ENCODE measurements at regions not wholly inside any gene's neighbourhood (a gene's known extent, or its start where the extent isn't known, plus 50 kb on each side); places are given as distances from the start of the nearest gene placed in this dataset.
"Not testable (repeated sequence)": the region's sequence is repeated elsewhere in the genome, so short reads cannot be mapped to it uniquely, and the experiment has no call there.

- no peak for DNase-seq (ENCODE audit: extremely low read depth, low read depth, low spot score)
These were observed 362.2 kb upstream of the SNX7 start for GRCh38 chr1:98299313-98299712.

DNA sequence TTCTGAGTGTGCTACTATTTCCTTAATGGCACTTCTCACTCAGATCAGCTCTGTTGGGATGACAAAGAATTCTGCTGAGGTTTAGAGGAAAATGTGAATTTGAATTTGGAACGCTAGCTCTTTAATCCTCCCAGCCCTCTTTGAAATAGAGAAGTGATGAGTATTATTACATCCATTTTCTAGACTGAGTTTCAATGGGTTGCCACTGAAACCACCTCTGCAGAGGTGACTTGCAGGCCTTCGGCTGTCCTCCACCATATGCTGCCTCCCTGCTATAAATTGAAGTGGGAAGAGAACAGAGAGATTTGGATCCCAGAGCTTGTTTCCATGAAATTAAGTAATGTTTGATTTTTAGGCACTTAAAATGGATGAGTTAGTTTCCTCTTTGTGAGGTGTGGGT lies 363.2 kb upstream of the SNX7 start:
- no peak for DNase-seq (ENCODE audit: extremely low read depth, low read depth, low spot score)

DNA sequence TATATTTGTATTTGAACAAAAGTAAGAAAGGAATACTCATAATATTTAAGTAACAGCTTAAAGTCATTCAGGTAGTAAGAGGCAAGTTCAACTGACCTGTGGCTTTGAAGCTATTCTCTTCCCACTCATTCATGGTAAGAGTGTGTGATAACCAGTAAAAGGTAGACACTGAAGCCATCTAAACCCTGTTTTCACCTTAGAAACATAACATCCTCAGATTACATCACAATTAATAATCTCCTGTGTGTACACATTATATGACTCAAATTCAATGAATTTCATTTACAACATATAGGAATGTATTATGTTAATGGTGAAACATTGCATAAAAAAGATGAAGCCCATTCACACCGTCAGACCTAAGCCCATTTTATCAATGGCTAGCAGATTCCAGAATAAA lies 364.8 kb upstream of the SNX7 start:
- DNase-seq (ENCODE audit: extremely low read depth, low read depth, low spot score): no peak

- DNase-seq (ENCODE audit: extremely low read depth, low read depth, low spot score): no peak
These were observed 367.4 kb upstream of the SNX7 start for GRCh38 chr1:98294127-98294526.

DNA sequence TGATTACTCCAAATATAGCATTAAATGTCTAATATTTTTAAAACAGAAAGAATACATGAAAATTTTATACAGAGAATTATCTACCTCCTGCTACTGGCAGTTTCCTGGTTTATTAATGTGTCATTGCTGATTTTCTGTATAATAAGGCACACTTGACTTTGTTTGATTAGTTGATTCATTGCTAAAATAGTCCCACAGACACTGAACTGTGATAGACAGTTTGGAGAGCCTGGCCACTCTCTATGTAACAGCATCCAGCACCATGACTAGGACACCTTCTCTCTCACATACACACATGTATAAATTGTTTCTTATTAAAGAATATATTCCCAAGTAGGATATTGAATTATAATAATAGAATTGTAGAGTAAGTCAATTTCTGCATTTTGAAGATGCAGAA lies 368.5 kb upstream of the SNX7 start:
- DNase-seq (ENCODE audit: extremely low read depth, low read depth, low spot score): no peak

- DNase-seq (ENCODE audit: extremely low read depth, low read depth, low spot score): no peak
These were observed 368.5 kb upstream of the DPYD start for GRCh38 chr1:98289311-98289710.

- no peak for DNase-seq (ENCODE audit: extremely low read depth, low read depth, low spot score)
These were observed 367.7 kb upstream of the DPYD start for GRCh38 chr1:98288494-98288893.

DNA sequence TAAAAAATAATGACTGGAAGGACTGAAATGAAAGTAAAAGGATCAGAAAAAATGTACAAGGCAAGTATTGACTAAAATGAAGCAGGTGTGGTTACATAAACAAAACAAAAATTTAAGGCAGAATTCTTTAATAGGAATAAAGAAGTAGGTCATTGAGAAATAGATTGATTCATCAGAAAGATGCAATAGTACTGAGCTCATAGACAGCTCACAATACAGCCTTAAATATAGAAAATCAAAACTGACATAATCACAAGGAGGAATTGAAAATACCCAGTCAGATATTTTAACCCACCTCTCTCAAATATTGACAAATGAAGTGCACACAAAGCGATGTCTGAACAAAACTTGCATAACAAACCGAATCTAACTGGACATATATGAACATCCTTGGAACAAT lies 366.8 kb upstream of the DPYD start:
- no peak for DNase-seq (ENCODE audit: extremely low read depth, low read depth, low spot score)

GRCh38 chr1:98286656-98287055 lies 365.8 kb upstream of the DPYD start:
- no peak for DNase-seq (ENCODE audit: extremely low read depth, low read depth, low spot score)

- not testable (repeated sequence) for DNase-seq (ENCODE audit: extremely low read depth, low read depth, low spot score)
These were observed 364.5 kb upstream of the DPYD start for GRCh38 chr1:98285286-98285685.

- DNase-seq (ENCODE audit: extremely low read depth, low read depth, low spot score): no peak
These were observed 359.2 kb upstream of the DPYD start for GRCh38 chr1:98280049-98280448.

- no peak for DNase-seq (ENCODE audit: extremely low read depth, low read depth, low spot score)
These were observed 357.2 kb upstream of the DPYD start for GRCh38 chr1:98278055-98278454.

GRCh38 chr1:98277118-98277517 lies 356.3 kb upstream of the DPYD start:
- DNase-seq (ENCODE audit: extremely low read depth, low read depth, low spot score): no peak

GRCh38 chr1:98276514-98276913 lies 355.7 kb upstream of the DPYD start:
- no peak for DNase-seq (ENCODE audit: extremely low read depth, low read depth, low spot score)

DNA sequence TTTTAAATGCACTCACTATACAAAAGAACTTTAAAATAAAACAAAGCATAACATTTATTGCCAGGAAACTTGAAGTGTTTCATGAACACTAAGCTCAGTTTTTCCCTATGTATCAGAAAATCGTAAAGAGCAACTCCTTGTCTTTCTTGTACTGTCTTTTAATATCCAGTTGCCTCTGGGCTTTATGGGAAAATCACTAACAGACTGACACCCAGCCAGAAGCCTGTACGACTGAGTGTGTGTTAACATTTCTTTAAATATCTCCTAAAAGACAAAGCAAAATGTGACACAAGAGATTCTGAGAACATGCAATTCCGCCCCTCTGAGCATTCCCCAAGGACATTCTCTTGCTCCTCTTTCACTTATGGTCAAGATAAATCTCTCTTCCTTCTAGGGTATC lies 347.5 kb upstream of the DPYD start:
- no peak for DNase-seq (ENCODE audit: extremely low read depth, low read depth, low spot score)

- no peak for DNase-seq (ENCODE audit: extremely low read depth, low read depth, low spot score)
These were observed 346.6 kb upstream of the DPYD start for GRCh38 chr1:98267423-98267822.

- DNase-seq (ENCODE audit: extremely low read depth, low read depth, low spot score): no peak
These were observed 343.9 kb upstream of the DPYD start for GRCh38 chr1:98264727-98265126.

DNA sequence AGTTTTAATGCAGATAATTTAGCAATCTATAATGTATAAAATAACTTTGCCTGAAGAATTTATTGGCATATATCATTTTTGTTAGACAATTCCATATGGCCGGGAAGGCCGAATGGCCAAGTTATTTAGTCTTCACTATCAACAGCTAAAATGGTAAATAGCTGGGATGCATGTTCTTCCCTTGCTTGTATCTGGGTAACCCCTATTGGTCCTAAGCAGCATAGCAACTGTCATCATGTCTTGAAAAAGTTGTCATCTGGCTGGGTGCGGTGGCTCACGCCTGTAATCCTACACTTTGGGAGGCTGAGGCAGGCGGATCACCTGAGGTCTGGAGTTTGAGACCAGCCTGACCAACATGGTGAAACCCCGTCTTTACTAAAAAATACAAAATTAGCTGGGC lies 340.0 kb upstream of the DPYD start:
- DNase-seq (ENCODE audit: extremely low read depth, low read depth, low spot score): no peak

- DNase-seq (ENCODE audit: extremely low read depth, low read depth, low spot score): no peak
These were observed 339.6 kb upstream of the DPYD start for GRCh38 chr1:98260412-98260811.

DNA sequence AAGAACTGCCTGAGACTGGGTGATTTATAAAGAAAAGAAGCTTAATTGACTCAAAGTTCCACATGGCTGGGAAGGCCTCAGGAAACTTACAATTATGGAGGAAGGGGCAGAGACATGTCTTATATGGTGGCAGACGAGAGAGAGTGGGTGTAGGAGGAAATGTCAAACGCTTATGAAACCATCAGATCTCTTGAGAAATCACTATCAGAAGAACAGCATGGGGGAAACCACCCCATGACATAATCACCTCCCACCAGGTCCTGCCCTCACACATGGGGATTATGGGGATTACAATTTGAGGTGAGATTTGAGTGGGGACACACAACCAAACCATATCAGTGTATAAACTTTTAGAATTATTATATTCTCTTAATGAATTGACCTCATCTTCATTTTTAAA lies 335.9 kb upstream of the DPYD start:
- no peak for DNase-seq (ENCODE audit: extremely low read depth, low read depth, low spot score)

GRCh38 chr1:98253145-98253544 lies 332.3 kb upstream of the DPYD start:
- no peak for DNase-seq (ENCODE audit: extremely low read depth, low read depth, low spot score)

DNA sequence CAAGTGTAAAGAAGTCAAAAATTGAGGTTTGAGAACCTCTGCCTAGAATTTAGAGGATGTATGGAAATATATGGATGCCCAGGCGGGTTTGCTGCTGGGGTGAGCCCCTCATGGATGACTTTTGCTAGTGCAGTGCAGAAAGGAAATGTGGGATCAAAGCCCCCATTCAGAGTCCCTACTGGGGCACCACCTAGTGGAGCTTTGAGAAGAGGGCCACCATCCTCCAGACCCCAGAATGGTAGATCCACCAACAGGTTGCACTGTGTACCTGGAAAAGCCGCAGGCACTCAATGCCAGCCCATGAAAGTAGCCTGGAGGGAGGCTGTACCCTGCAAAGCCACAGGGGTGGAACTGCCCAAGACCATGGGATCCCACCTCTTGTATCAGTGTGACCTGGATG lies 330.7 kb upstream of the DPYD start:
- no peak for DNase-seq (ENCODE audit: extremely low read depth, low read depth, low spot score)

GRCh38 chr1:98232678-98233077 lies 311.8 kb upstream of the DPYD start:
- no peak for DNase-seq (ENCODE audit: extremely low read depth, low read depth, low spot score)

DNA sequence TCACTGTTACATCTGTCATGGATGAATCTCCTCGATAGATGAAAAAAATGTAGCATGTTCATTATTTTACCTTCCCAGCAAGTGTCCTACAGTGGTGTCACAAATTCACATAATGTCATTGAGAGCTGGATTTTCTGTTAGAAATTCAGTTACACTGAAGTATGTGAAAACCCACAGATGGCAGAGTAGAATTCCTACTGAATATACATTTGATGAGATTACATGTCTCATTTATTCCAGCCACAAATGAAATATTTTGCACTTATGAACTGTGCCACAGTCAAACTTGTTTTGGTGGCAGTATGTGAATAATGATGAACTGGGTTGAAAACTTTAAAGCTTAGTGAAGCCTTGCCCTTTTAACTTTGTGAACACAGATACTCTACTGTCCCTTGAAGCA lies 301.9 kb upstream of the DPYD start:
- DNase-seq (ENCODE audit: extremely low read depth, low read depth, low spot score): no peak
